Right renal pelvis (tissue), 4 donors: ENCODE measurements at regions not wholly inside any gene's neighbourhood (a gene's known extent, or its start where the extent isn't known, plus 50 kb on each side); places are given as distances from the start of the nearest gene placed in this dataset.
A peak's percentile ranks its signal among the peaks of the same experiment; 100 is the strongest.

Source experiments
- DNase-seq, 4 donors: peaks; one replicate each; pipeline ENCODE4 v3.0.0-alpha.2; 2013; ENCODE audit warnings: low read depth in 4 of 4, low spot score in 3 of 4, missing footprints in 1 of 4

DNA sequence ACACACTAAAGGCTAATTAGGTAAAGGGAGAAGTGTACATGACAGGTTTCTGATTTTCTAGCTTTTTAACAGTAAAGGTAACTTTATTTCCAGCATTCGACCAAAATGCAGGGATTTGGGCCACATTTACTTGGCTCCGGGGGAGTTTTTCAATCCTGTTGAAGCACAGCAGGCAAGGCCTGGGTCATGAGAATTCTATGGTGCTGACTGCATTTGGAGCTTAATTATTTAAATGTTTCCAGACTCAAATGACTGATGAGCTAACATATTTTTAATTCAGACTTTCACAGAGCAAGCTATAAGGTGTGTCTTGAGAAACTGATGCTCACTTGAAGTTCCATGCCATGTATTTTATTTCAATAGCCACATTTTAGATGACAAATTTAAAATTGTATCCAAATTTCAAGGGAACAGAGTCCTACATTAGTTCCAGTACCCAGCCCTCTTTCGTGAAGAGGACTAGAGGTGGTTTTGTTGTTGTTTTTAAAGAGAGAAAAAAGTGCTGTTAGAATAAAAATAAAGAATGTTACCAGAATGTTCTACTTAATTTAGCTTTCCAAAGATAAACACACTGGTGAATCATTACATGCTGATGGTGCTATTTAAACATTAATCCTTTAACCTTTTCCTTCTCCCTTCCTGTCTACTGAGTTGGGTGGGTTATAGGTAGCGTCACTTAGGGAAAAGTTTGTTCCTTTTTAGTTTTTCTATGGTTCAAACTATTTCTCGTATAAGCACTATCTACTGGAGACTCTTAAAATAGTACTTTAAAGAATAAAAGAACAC is 82.3 kb upstream of the PHACTR2 start:
- DNase-seq, result no peak

DNA sequence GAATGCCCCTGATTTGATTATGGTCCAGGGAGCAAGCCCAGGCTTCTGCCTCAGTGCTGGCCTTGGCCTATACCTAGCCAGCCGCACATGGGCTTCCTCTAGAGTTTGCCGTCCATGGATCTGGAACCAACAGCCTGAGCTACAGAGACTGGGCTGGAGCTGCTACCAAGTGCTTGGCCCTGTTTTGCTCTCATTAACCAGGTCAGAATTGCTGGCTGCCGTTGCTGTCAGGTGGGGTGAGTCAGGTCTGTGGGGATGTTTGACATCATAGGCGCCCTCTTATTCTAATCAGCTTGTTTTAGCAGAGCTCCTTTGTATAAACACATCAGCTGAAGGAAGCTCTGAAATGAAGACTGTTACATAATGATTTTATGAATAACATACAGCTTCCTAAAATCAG is 83.1 kb upstream of the PHACTR2 start:
- DNase-seq, result no peak

GRCh38 chr6:143592335-143592734 is 80.8 kb upstream of the FUCA2 start:
- DNase-seq, result no peak

- DNase-seq, result no peak
These were observed 79.9 kb upstream of the FUCA2 start for GRCh38 chr6:143591441-143591840.

DNA sequence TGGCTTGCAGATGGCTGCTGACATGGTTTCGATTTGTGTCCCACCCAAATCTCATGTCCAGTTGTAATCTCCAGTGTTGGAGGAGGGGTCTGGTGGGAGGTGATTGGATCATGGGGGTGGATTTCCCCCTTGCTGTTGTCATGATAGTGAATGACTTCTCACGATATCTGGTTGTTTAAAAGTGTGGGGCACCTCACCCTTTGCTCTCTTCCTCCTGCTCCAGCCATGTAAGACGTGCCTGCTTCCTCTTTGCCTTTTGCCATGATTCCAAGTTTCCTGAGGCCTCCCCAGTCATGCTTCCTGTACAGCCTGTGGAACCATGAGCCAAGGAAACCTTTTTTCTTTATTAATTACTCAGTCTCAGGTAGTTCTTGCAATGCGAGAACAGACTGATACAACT is 77.6 kb upstream of the FUCA2 start:
- DNase-seq, result no peak

- DNase-seq, result no peak
These were observed 75.0 kb upstream of the FUCA2 start for GRCh38 chr6:143586557-143586956.

DNA sequence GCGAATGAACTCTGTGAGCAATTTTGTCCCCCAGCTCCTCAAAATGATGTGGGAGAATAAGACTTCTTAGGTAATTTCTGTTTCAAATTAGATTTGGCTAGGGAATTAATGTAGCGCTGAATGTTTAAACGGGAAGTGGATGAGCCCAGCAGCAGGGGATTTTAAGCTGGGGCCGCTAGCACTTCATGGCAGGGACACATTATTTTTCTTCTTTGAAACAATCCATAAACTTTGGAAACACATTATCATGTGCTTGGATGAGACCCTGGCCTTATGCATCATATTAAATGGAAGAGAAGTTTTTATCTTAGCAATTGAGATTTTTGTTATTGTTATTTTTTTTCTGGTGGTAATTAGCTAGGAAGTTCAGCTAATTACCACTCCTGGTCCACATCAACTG is 74.2 kb upstream of the FUCA2 start:
- no peak for DNase-seq

DNA sequence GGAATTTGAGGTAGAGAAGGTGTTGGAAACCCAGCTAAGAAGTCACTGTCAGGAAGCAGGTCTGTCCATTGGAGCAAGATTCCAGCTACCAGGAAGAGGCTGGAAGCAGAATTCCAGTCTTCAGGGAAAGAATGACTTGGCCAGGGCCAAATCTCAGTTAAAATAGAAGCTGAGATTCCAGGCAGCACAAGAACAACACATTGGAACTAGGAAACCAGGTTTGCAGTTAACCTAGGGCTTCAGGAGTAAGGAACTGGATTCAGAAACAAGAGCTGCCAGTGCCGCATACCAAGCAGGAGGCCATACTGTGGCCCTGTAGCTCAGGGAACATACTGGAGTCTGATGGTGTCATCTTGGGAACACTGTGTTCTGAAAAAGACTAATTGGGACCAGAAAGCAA is 73.7 kb upstream of the FUCA2 start:
- DNase-seq, result no peak

GRCh38 chr6:143583542-143584327 is 72.2 kb upstream of the FUCA2 start:
- no peak for DNase-seq

DNA sequence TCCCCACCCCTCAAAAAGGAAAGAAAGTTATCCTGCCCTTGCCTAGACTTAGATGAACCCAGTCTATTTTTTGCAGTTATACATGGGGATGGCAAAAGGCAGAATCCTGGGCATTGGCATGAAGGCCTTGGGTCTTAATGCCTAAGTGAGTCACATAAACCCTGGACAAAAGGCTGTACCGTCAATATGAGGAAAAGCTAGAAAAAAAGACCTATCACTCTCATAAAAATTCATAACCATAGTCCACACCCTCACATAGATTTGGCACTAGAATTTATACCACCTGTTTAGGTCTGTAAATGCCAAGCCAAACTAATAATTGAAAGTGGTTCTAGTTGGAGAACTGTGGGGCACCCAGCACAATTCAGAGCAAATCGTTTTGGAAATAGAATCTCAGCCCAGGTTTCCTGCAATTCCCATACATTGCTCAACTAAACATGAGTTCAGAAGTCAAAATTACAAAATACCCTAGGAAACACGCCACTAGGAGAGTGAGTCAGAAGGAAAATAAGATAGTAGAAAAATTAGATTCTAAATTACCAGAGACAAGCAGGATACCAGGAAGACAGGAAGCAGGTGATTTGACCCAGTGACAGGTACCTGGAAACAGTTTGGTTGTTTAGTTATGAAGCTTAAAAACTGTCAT is 70.4 kb upstream of the FUCA2 start:
- no peak for DNase-seq

- no peak for DNase-seq
These were observed 68.2 kb upstream of the FUCA2 start for GRCh38 chr6:143579703-143580102.

- DNase-seq, result no peak
These were observed 66.5 kb upstream of the FUCA2 start for GRCh38 chr6:143578054-143578453.

DNA sequence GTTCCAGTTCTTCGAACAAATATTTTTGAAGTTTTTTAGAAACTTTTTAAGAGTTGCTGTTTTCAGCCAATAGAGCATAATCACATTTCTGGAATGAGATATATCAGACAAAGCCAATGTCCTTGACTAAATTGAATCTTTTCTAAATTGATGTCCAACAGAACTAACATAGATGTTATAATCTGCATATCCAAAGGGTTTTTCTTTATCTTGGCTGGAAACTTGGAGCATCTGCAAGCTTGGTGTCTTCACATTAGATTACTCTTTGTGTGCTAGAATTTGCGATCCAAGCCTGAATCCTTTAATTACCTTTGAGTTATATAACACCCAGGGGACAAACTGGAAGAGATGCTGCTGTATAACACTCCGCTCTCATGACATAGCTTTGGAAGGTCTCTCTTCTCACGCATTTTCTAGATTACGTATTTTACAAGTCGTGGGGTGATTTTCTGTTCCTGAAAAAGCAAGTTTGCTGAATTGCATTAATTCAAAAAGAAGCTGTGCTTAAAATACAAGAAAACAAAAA is 64.4 kb upstream of the FUCA2 start:
- DNase-seq, result no peak

DNA sequence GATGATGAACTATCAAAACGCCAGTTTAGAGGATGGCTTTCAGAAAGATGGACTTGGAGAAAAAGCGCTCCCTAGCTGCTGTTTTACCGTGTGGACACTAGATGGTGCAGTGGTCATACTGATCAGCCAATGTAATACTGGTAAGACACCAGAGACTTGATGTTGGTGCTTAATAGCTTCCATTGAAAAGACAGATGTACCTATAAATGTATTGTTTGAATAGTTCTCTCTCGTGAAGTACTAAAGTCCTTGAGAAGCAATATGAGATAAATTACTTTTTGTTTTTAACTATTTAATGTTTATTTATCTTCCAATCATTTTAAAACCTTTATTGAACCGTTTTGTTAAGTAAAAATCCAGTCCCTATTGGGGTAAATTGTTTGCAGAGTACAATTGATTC is 63.9 kb upstream of the FUCA2 start:
- DNase-seq, result peak; percentile 54 to 67 (median 66)

- DNase-seq, result no peak
These were observed 58.8 kb upstream of the FUCA2 start for GRCh38 chr6:143570147-143570853.

DNA sequence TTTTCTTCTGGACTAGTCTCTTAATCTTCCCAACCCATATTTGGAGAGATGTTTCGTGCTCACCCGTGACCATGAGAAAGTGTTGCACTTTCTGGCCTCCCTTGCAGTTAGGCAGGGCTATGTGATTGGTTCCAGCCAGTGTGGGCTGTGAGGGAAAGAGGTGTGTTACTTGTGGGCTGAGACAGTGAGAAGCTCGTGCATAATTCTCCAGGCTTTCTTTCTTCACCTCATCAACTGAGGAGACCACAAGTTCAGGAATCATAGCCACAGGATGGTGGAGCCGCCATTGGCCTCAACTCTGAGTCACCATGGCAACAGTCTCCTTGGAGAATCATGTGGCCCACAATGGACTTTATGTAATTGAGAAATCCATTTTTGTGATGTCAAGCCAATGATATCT is 57.5 kb upstream of the FUCA2 start:
- no peak for DNase-seq

- no peak for DNase-seq
These were observed 53.0 kb upstream of the FUCA2 start for GRCh38 chr6:143564484-143565017.

DNA sequence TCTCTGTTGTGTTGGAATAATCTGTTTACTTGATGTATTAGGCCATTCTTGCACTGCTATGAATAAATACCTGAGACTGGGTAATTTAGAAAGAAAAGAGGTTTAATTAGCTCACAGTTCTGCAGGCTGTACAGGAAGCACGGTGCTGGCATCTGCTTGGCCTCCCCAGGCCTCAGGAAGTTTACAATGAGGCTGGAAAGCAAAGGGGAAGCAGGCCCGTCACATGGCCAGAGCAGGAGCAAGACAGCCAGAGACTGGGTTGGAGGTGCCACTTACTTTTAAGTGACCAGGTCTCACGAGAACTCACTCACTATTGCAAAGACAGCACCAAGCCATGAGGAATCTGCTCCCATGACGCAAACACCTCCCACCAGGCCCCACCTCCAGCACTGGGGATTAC is 50.6 kb upstream of the FUCA2 start:
- DNase-seq, result no peak
